PC-3 (cell line): ENCODE measurements at regions not wholly inside any gene's neighbourhood (a gene's known extent, or its start where the extent isn't known, plus 50 kb on each side); places are given as distances from the start of the nearest gene placed in this dataset.

ENCODE experiments used
- ATAC-seq: fragments of 200-7000 bp; cut with Tn5 transposase; 2 replicates; pipeline ENCODE4 v1.9.1; 2020; ENCODE audit warnings: mild to moderate bottlenecking, moderate library complexity
- BruUV-seq: library from RNA; stranded (reverse); fragments of 400-500 nt; replicated peaks from 2 replicates; lab custom pipeline; 2021; lab: Mats Ljungman, UMichigan
- CTCF ChIA-PET: fragments of 300-600 bp; sonication (Branson Sonifier 250); formaldehyde crosslinking; loops from one replicate; lab custom pipeline; 2022; ENCODE audit warnings: antibody characterized with exemption; lab: Charles Lee
- POLR2A ChIA-PET: fragments of 300-600 bp; sonication (Branson Sonifier 250); formaldehyde crosslinking; loops from one replicate; lab custom pipeline; 2022; ENCODE audit warnings: antibody characterized with exemption; ENCODE audit not compliant: unreplicated experiment; lab: Charles Lee
- DNase-seq: peaks from one replicate; pipeline ENCODE4 v3.0.0-alpha.2; 2015
- H2AFZ ChIP-seq: fragments of 300-600 bp; sonication (generic); 2 replicates; pipeline ENCODE4 v1.6.0; 2016; ENCODE audit warnings: antibody characterized with exemption, low read length
- H3F3A ChIP-seq: fragments of 300-600 bp; sonication (generic); one replicate; pipeline ENCODE4 v1.6.0; 2017; ENCODE audit warnings: antibody characterized with exemption, low read length, control low read depth, mild to moderate bottlenecking; ENCODE audit not compliant: unreplicated experiment
- H3K27ac ChIP-seq: fragments of 300-600 bp; sonication (generic); 2 replicates; pipeline ENCODE4 v1.5.1; 2016; ENCODE audit warnings: mild to moderate bottlenecking, low read length
- H3K27me3 ChIP-seq: fragments of 300-600 bp; sonication (generic); 2 replicates; pipeline ENCODE4 v1.6.1; 2016; ENCODE audit warnings: low read length, mixed read lengths
- H3K36me3 ChIP-seq: fragments of 300-600 bp; sonication (generic); 2 replicates; pipeline ENCODE4 v1.6.1; 2016; ENCODE audit warnings: low read depth, mixed run types, low read length, mixed read lengths
- H3K4me1 ChIP-seq: fragments of 300-600 bp; sonication (generic); 2 replicates; pipeline ENCODE4 v1.5.1; 2016; ENCODE audit warnings: low read length; ENCODE audit not compliant: insufficient read depth
- H3K4me2 ChIP-seq: fragments of 300-600 bp; sonication (generic); 2 replicates; pipeline ENCODE4 v1.6.0; 2016; ENCODE audit warnings: low read length
- H3K4me3 ChIP-seq: fragments of 300-600 bp; sonication (generic); 2 replicates; pipeline ENCODE4 v1.5.1; 2016; ENCODE audit warnings: mild to moderate bottlenecking, low read length, mixed read lengths
- H3K79me2 ChIP-seq: fragments of 300-600 bp; sonication (generic); 2 replicates; pipeline ENCODE4 v1.6.1; 2017; ENCODE audit warnings: low read length, mixed read lengths
- H3K9ac ChIP-seq: fragments of 300-600 bp; sonication (generic); 2 replicates; pipeline ENCODE4 v1.6.0; 2016; ENCODE audit warnings: mild to moderate bottlenecking, low read length
- H3K9me2 ChIP-seq: fragments of 300-600 bp; sonication (generic); replicated peaks from 2 replicates; pipeline ENCODE4 v1.6.1; 2016; ENCODE audit warnings: mixed run types, low read length, mixed read lengths
- H3K9me3 ChIP-seq: fragments of 300-600 bp; sonication (generic); 2 replicates; pipeline ENCODE4 v1.6.1; 2016; ENCODE audit warnings: low read length, mixed read lengths
- H4K20me1 ChIP-seq: fragments of 300-600 bp; sonication (generic); 2 replicates; pipeline ENCODE4 v1.6.1; 2016; ENCODE audit warnings: low read length, mixed read lengths
- EZH2 ChIP-seq: fragments of 300-600 bp; sonication (generic); IDR thresholded peaks from one replicate; pipeline ENCODE4 v1.6.1; 2017; ENCODE audit warnings: antibody characterized with exemption, mild to moderate bottlenecking, low read length; ENCODE audit not compliant: unreplicated experiment
- EZH2phosphoT487 ChIP-seq: fragments of 300-600 bp; sonication (generic); IDR thresholded peaks from 2 replicates; pipeline ENCODE4 v1.6.1; 2018; ENCODE audit warnings: mild to moderate bottlenecking, antibody characterized with exemption, low read length, borderline replicate concordance
- intact Hi-C: fragments of 100-400 bp; cut with micrococcal nuclease; formaldehyde crosslinking; loops from 2 replicates; pipeline ENCODE4 v1.9.0; 2023
- TF ChIP-seq, protein P1 (sequence below): fragments of 300-600 bp; sonication (generic); conservative IDR thresholded peaks from 2 replicates; pipeline ENCODE4 v1.5.1; 2017; ENCODE audit warnings: antibody characterized with exemption, low read depth, mild to moderate bottlenecking, low read length

DNA sequence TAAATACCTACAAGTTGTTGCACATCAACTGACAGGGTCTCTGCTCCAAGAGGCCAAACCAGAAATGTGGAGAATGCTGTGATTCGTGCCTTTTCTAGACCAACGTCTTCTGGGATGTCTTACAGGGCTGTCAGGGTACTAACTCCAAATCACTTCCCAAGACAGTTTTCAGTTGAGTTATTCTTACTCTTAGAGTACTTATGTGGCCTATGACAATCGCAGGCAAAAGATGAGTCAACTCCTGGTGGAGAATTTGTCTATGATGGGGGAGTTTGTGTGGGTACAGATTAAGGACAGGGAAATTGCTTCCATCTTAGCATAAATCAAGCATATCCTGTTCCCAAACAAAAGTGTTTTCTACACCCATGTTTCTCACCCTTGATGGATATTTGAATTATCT lies 734.8 kb downstream of the TNS3 start:
- Histone ChIP-seq H3K9me2 (no peaks in the 10 kb centered on the region), H3K9ac (no peak overlapping the region), H3K9me3 (no peaks in the 10 kb centered on the region), H2AFZ (no peak overlapping the region), H4K20me1 (no peaks in the 10 kb centered on the region), H3K4me1 (no peaks in the 10 kb centered on the region), H3K4me3 (no peak overlapping the region), H3K36me3 (no peaks in the 10 kb centered on the region), H3K79me2 (no peaks in the 10 kb centered on the region), H3K4me2 (no peak overlapping the region), H3F3A (no peaks in the 10 kb centered on the region), H3K27me3 (no peaks in the 10 kb centered on the region), H3K27ac (no peak overlapping the region)
- ATAC-seq (no peak), DNase-seq (no peak)
- ChIA-PET CTCF (no interaction called here), POLR2A (no interaction called here)
- intact Hi-C loops, result no loop called here
- TF ChIP-seq EZH2 (no peak), EZH2phosphoT487 (no peak)
- TF ChIP-seq, protein P1, sequence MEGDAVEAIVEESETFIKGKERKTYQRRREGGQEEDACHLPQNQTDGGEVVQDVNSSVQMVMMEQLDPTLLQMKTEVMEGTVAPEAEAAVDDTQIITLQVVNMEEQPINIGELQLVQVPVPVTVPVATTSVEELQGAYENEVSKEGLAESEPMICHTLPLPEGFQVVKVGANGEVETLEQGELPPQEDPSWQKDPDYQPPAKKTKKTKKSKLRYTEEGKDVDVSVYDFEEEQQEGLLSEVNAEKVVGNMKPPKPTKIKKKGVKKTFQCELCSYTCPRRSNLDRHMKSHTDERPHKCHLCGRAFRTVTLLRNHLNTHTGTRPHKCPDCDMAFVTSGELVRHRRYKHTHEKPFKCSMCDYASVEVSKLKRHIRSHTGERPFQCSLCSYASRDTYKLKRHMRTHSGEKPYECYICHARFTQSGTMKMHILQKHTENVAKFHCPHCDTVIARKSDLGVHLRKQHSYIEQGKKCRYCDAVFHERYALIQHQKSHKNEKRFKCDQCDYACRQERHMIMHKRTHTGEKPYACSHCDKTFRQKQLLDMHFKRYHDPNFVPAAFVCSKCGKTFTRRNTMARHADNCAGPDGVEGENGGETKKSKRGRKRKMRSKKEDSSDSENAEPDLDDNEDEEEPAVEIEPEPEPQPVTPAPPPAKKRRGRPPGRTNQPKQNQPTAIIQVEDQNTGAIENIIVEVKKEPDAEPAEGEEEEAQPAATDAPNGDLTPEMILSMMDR, result no peak
- BruUV-seq, result no TSS peak

DNA sequence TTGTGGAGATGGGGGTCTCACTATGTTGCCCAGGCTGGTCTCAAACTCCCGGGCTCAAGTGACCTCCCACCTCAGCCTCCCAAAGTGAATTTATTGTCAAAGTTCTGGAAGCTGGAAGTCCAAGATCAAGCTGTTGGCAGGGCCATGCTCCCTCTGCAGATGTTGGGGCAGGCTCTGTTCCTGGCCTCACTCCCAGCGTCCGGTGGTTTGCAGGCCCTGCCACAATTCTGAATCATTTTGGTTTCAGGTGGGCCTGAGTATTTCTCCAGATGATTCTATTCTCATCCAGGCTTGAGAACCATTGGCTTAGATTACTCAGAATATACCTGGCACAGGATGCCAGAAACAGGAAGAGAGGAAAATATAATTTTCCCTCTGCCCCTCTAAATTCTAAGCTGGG lies 737.4 kb downstream of the TNS3 start:
- H3K4me1 ChIP-seq, result no peaks in the 10 kb centered on the region
- no peaks in the 10 kb centered on the region for H3K36me3 ChIP-seq
- DNase-seq, result peak; percentile 11
- no peaks in the 10 kb centered on the region for H3K9me3 ChIP-seq
- H2AFZ ChIP-seq, result no peak overlapping the region
- no peak for ATAC-seq
- intact Hi-C loops, result no loop called here
- no peaks in the 10 kb centered on the region for H3K27me3 ChIP-seq
- H3K9ac ChIP-seq, result no peak overlapping the region
- ChIA-PET POLR2A (no interaction called here), CTCF (no interaction called here)
- no peak overlapping the region for H3K27ac ChIP-seq
- TF ChIP-seq EZH2phosphoT487 (no peak), EZH2 (no peak)
- TF ChIP-seq, protein P1, result no peak
- no peaks in the 10 kb centered on the region for H3F3A ChIP-seq
- no TSS peak for BruUV-seq
- H4K20me1 ChIP-seq, result no peaks in the 10 kb centered on the region
- H3K79me2 ChIP-seq, result no peaks in the 10 kb centered on the region
- no peak overlapping the region for H3K4me2 ChIP-seq
- no peaks in the 10 kb centered on the region for H3K9me2 ChIP-seq
- no peak overlapping the region for H3K4me3 ChIP-seq

- Histone ChIP-seq H3K4me1 (no peaks in the 10 kb centered on the region), H4K20me1 (no peaks in the 10 kb centered on the region), H3F3A (no peaks in the 10 kb centered on the region), H2AFZ (no peak overlapping the region), H3K9me2 (no peaks in the 10 kb centered on the region), H3K9ac (no peak overlapping the region), H3K36me3 (no peaks in the 10 kb centered on the region), H3K4me2 (no peak overlapping the region), H3K27me3 (no peaks in the 10 kb centered on the region), H3K4me3 (no peak overlapping the region), H3K79me2 (no peaks in the 10 kb centered on the region), H3K27ac (no peak overlapping the region), H3K9me3 (no peaks in the 10 kb centered on the region)
- no TSS peak for BruUV-seq
- DNase-seq (no peak), ATAC-seq (no peak)
- TF ChIP-seq EZH2phosphoT487 (no peak), EZH2 (no peak)
- TF ChIP-seq, protein P1, result no peak
- ChIA-PET CTCF (no interaction called here), POLR2A (no interaction called here)
- intact Hi-C loops, result no loop called here
Observed at GRCh38 chr7:46841248-46841647, 740.7 kb downstream of the TNS3 start.
